Activated T-cell treated with anti-CD3 and anti-CD28 coated beads, Interleukin-2, amount 50 U/mL, for 24 hours (primary cell): ENCODE measurements at regions not wholly inside any gene's neighbourhood (a gene's known extent, or its start where the extent isn't known, plus 50 kb on each side); places are given as distances from the start of the nearest gene placed in this dataset.
"Not testable (repeated sequence)": the region's sequence is repeated elsewhere in the genome, so short reads cannot be mapped to it uniquely, and the experiment has no call there.

ENCODE experiments used
- DNase-seq: peaks from one replicate; pipeline ENCODE4 v3.0.0-alpha.2; 2020
- H3K27ac Mint-ChIP-seq: 2 replicates; pipeline ENCODE4 v1.8.0; 2020; ENCODE audit warnings: mild to moderate bottlenecking, mixed read lengths
- H3K27me3 Mint-ChIP-seq: 2 replicates; pipeline ENCODE4 v1.8.0; 2020; ENCODE audit warnings: mixed read lengths
- H3K36me3 Mint-ChIP-seq: 2 replicates; pipeline ENCODE4 v1.8.0; 2020; ENCODE audit warnings: low read depth, mixed read lengths
- H3K4me1 Mint-ChIP-seq: 2 replicates; pipeline ENCODE4 v1.8.0; 2020; ENCODE audit warnings: low read depth, mixed read lengths
- H3K4me3 Mint-ChIP-seq: 2 replicates; pipeline ENCODE4 v1.8.0; 2020; ENCODE audit warnings: mild to moderate bottlenecking, moderate library complexity, mixed read lengths
- H3K9me3 Mint-ChIP-seq: 2 replicates; pipeline ENCODE4 v1.8.0; 2020; ENCODE audit warnings: mixed read lengths

GRCh38 chr18:70920840-70921374 lies 632.1 kb downstream of the SOCS6 start:
- H3K36me3 Mint-ChIP-seq = no peaks in the 10 kb centered on the region
- no peaks in the 10 kb centered on the region for H3K4me1 Mint-ChIP-seq
- no peaks in the 10 kb centered on the region for H3K27me3 Mint-ChIP-seq
- no peak overlapping the region for H3K4me3 Mint-ChIP-seq
- peaks cover 7% of the 10 kb centered on the region for H3K9me3 Mint-ChIP-seq
- H3K27ac Mint-ChIP-seq = no peak overlapping the region
- no peak for DNase-seq

DNA sequence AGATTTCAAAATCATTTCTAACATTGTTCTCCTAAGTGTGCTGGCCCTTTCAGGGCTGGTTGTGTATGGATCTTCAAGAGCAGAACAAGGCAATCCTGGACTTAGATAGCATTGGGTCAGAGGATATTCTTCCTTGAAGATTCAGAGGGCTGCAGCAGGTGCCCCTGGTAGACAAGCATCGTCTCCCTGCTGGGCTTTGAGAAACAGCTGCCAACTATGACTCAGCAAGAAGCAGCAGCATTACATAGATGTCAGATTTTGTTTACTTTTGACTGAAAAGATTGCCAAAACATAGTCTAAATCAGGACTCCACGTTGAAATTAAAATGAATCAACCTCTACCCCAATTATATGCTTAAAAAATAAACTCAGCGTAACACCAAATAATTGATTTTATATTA lies 618.8 kb downstream of the SOCS6 start:
- Mint-ChIP-seq H3K4me3 (no peak overlapping the region), H3K27me3 (no peaks in the 10 kb centered on the region), H3K9me3 (peaks cover 7% of the 10 kb centered on the region), H3K27ac (no peak overlapping the region), H3K36me3 (no peaks in the 10 kb centered on the region), H3K4me1 (peaks cover 9% of the 10 kb centered on the region)
- no peak for DNase-seq

- Mint-ChIP-seq H3K27me3 (no peaks in the 10 kb centered on the region), H3K27ac (no peak overlapping the region), H3K36me3 (no peaks in the 10 kb centered on the region), H3K4me3 (no peak overlapping the region), H3K4me1 (no peaks in the 10 kb centered on the region), H3K9me3 (peaks cover 8% of the 10 kb centered on the region)
- DNase-seq = no peak
Measured at GRCh38 chr18:70892381-70892780, 603.5 kb downstream of the SOCS6 start.

DNA sequence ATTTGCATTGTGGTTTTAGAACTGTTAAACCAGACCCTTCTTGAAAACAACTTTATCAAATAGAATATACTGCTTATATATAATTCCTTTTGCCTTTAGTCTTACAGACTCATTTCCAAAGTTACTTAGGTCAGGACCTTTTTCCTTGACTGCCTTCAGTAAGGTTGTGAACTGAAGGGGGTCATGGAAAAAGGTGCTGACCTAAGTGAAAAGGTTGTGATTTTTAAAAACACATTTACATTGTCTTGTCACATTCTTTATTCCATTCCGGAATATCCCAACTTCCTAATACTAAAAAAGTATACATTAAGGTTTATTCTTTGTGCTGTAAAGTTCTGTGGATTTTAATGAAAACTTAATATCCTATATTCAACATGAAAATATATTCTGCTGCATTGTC lies 581.4 kb downstream of the SOCS6 start:
- Mint-ChIP-seq H3K27me3 (no peaks in the 10 kb centered on the region), H3K9me3 (peaks cover 9% of the 10 kb centered on the region), H3K27ac (no peak overlapping the region), H3K4me1 (no peaks in the 10 kb centered on the region), H3K4me3 (no peak overlapping the region), H3K36me3 (no peaks in the 10 kb centered on the region)
- DNase-seq = no peak

GRCh38 chr18:70848329-70848728 lies 559.5 kb downstream of the SOCS6 start:
- Mint-ChIP-seq H3K36me3 (no peaks in the 10 kb centered on the region), H3K27me3 (no peaks in the 10 kb centered on the region), H3K27ac (no peak overlapping the region), H3K9me3 (peaks cover 5% of the 10 kb centered on the region), H3K4me1 (no peaks in the 10 kb centered on the region), H3K4me3 (no peak overlapping the region)
- no peak for DNase-seq

DNA sequence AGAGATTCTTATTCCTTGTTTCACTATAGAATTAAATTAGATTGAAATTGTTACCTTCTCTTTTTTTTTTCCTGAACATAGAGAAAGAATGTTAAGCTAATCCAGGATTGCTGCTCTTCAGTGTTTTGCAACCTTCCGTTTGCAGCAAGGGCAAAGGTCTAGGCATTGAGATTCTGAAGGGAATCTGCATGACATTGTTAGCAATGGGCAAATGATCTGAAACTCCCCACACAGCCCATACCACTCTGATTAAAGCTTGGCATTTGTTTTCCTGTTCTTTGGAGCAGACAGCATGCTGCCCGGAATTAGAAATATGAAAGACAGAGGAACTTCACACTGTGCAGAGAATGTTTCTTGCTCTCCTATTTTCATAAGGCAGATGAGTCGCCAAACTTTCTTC lies 551.8 kb downstream of the SOCS6 start:
- no peak overlapping the region for H3K4me3 Mint-ChIP-seq
- H3K4me1 Mint-ChIP-seq = no peaks in the 10 kb centered on the region
- peaks cover 5% of the 10 kb centered on the region for H3K9me3 Mint-ChIP-seq
- no peaks in the 10 kb centered on the region for H3K36me3 Mint-ChIP-seq
- H3K27me3 Mint-ChIP-seq = no peaks in the 10 kb centered on the region
- no peak for DNase-seq
- H3K27ac Mint-ChIP-seq = no peak overlapping the region

DNA sequence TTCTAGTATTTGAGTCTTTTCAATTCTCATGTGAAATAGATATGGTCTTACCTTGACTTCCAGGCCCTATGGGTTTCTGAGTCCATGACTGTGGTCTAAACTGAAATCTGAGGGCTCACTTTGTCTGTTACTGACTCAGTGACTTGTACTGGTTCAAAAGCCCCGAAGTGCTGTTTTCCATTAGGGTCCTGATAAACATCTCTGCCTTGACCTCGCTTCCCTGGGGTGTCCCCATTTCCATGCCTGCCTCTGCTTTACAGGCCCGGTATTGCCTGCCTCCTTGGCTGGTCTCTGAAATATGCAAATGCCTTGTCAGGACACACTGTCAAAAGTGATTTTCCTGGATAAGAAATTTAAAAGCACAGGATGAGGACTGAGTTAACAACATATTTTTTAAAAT lies 538.8 kb downstream of the SOCS6 start:
- Mint-ChIP-seq H3K27me3 (no peaks in the 10 kb centered on the region), H3K9me3 (no peaks in the 10 kb centered on the region), H3K36me3 (no peaks in the 10 kb centered on the region), H3K4me1 (no peaks in the 10 kb centered on the region), H3K4me3 (no peak overlapping the region), H3K27ac (no peak overlapping the region)
- DNase-seq = no peak

DNA sequence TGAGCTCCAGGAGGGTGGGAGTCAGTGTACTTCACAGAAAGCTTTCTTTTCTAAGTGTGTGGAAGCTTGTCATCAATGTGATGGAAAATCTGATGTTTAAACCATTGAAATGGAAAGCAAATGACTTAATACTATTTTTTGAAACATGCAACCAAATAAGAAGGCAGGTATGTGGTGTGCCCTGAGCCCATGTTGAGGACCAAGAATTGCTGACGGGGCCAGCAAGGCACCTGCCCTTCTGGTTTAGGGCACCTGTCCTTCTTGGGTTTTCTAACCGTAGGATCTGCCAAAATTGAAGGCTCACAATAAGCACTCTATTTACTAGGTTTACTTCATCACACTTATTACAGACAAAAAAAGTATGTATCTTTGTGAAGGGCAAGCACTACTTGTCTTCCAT lies 537.7 kb downstream of the SOCS6 start:
- Mint-ChIP-seq H3K4me1 (no peaks in the 10 kb centered on the region), H3K27me3 (no peaks in the 10 kb centered on the region), H3K9me3 (no peaks in the 10 kb centered on the region), H3K27ac (no peak overlapping the region), H3K36me3 (no peaks in the 10 kb centered on the region), H3K4me3 (no peak overlapping the region)
- DNase-seq = no peak

GRCh38 chr18:70822691-70823090 lies 533.8 kb downstream of the SOCS6 start:
- DNase-seq = no peak
- no peaks in the 10 kb centered on the region for H3K4me1 Mint-ChIP-seq
- H3K9me3 Mint-ChIP-seq = no peaks in the 10 kb centered on the region
- no peaks in the 10 kb centered on the region for H3K36me3 Mint-ChIP-seq
- H3K4me3 Mint-ChIP-seq = no peak overlapping the region
- H3K27me3 Mint-ChIP-seq = no peaks in the 10 kb centered on the region
- H3K27ac Mint-ChIP-seq = no peak overlapping the region

DNA sequence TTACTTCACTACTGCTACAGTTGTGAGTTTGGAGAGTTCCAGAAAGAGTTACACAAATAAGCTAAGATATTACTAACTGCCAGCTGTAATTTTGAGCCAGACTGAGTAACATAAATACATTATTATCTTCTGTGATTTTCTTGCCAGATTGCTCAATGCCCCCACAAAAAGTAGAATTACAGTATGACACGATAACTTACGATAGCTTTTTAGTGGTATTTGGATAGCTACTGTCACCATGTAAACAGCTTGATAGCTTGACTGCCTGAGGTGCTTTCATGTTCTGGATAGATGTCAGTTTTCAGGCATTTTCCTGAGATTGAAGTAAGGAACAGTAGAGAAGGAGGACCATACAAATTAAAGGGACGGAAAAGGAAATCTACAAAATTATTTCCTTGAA lies 533.3 kb downstream of the SOCS6 start:
- peaks cover 3% of the 10 kb centered on the region for H3K9me3 Mint-ChIP-seq
- H3K4me3 Mint-ChIP-seq = no peak overlapping the region
- H3K36me3 Mint-ChIP-seq = no peaks in the 10 kb centered on the region
- H3K4me1 Mint-ChIP-seq = no peaks in the 10 kb centered on the region
- H3K27me3 Mint-ChIP-seq = no peaks in the 10 kb centered on the region
- no peak overlapping the region for H3K27ac Mint-ChIP-seq
- no peak for DNase-seq

DNA sequence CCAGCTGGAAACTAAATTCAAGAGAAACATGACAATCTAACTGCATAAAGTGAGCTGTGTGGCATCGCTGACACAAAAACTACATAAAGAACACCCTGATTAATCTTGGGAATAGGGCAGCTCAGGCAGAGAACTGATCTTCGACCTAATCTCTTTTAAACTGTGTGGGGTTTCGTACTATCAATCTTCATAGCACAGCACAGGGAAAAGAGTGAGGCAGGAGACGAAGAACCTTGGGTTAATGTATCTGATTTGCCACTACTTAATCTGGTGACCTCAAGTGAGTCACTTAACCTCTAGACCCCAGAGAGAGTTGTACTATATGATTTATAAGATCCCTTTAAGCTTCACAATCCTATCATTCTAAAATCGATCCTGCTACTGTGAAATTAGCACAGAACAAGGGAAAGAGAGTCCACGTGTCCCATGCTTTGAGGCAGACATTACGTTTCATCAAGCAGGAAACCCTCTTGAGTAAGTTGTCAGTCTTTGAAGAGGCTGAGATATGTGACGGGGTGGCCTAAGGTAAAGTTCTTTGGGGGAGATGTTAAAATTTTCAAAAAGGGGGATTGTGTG lies 519.7 kb downstream of the SOCS6 start:
- no peak for DNase-seq
- no peaks in the 10 kb centered on the region for H3K4me1 Mint-ChIP-seq
- peaks cover 10% of the 10 kb centered on the region for H3K9me3 Mint-ChIP-seq
- no peaks in the 10 kb centered on the region for H3K27me3 Mint-ChIP-seq
- no peaks in the 10 kb centered on the region for H3K36me3 Mint-ChIP-seq
- H3K4me3 Mint-ChIP-seq = no peak overlapping the region
- no peak overlapping the region for H3K27ac Mint-ChIP-seq

DNA sequence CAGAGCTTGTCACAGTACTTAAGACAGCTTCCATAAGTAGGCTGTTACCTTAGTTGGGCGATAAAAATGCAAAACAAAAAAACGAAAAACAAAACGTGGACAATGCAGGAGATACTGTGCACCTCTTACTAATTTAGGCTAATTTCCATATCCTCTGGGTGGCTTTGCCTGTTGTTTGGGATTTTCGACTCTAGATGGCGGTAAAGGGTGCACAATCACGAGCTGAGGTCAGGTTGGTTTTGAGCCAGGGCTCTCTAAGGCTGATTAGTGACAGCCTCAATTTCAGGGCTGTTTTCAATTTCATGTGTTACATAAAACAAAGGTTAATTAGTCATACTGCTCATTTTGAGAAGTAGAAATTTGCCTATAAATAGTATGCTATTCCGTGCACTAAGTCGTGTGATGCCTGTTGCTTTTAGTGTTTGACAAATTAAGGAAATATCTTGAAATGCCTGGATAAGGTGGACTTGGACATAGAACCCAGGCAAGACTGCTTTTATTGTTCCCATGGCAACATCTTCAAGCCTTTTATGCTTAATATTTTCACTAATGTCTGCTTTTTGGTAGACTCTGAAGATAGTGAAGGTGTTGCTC lies 493.1 kb downstream of the SOCS6 start:
- Mint-ChIP-seq H3K36me3 (no peaks in the 10 kb centered on the region), H3K9me3 (peaks cover 4% of the 10 kb centered on the region), H3K27ac (no peak overlapping the region), H3K4me3 (no peak overlapping the region), H3K4me1 (peaks cover 9% of the 10 kb centered on the region), H3K27me3 (no peaks in the 10 kb centered on the region)
- DNase-seq = peak; percentile 58

DNA sequence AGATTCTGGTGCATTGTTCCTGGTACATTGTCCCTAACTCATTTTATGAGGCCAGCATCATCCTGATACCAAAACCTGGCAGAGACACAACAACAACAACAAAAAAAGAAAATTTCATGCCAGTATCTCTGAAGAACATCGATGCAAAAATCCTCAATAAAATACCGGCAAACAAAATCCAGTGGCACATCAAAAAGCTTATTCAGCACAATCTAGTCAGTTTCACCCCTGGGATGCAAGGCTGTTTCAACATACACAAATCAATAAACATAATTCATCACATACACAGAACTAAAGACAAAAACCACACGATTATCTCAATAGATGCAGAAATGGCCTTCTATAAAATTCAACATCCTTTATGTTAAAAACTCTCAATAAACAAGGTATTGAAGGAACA lies 477.4 kb downstream of the SOCS6 start:
- not testable (repeated sequence) for DNase-seq, H3K9me3 Mint-ChIP-seq, H3K36me3 Mint-ChIP-seq, H3K27ac Mint-ChIP-seq, H3K4me3 Mint-ChIP-seq, H3K4me1 Mint-ChIP-seq, H3K27me3 Mint-ChIP-seq

- DNase-seq = no peak
- H3K27me3 Mint-ChIP-seq = no peaks in the 10 kb centered on the region
- H3K9me3 Mint-ChIP-seq = peaks cover 1% of the 10 kb centered on the region
Measured at GRCh38 chr18:70762812-70763211, 474.0 kb downstream of the SOCS6 start.

DNA sequence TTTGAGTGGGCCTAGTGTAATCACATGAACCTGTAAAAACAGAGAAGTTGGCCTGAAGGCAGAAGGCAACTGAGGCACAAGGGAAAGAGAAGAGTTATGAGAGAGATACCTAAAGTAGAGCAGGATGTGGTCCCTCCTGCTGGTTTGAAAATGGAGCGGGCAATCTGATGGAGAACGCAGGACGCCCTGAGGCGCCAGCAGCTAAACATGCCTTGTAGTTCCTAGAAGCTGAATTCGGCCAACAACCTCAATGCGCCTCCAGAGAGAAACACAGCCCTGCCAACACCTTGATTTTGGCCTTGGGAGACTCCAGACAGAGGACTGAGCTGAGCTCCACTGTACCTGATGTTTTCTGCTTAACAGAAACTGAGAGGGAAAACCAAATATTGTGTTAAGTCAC lies 469.9 kb downstream of the SOCS6 start:
- H3K9me3 Mint-ChIP-seq = peaks cover 3% of the 10 kb centered on the region
- no peak overlapping the region for H3K4me3 Mint-ChIP-seq
- H3K36me3 Mint-ChIP-seq = no peaks in the 10 kb centered on the region
- no peaks in the 10 kb centered on the region for H3K27me3 Mint-ChIP-seq
- no peak overlapping the region for H3K27ac Mint-ChIP-seq
- H3K4me1 Mint-ChIP-seq = no peaks in the 10 kb centered on the region
- DNase-seq = no peak

More at GRCh38 chr18:70762812-70763211, 474.0 kb downstream of the SOCS6 start:
- no peak overlapping the region for H3K27ac Mint-ChIP-seq
- H3K4me3 Mint-ChIP-seq = no peak overlapping the region
- H3K4me1 Mint-ChIP-seq = peaks cover 5% of the 10 kb centered on the region
- no peaks in the 10 kb centered on the region for H3K36me3 Mint-ChIP-seq

- Mint-ChIP-seq H3K36me3 (no peaks in the 10 kb centered on the region), H3K27me3 (no peaks in the 10 kb centered on the region), H3K27ac (no peak overlapping the region), H3K4me1 (no peaks in the 10 kb centered on the region), H3K9me3 (peaks cover 10% of the 10 kb centered on the region), H3K4me3 (no peak overlapping the region)
- DNase-seq = no peak
Measured at GRCh38 chr18:70754486-70754885, 465.6 kb downstream of the SOCS6 start.
